H9 (cell line): ENCODE measurements at regions not wholly inside any gene's neighbourhood (a gene's known extent, or its start where the extent isn't known, plus 50 kb on each side); places are given as distances from the start of the nearest gene placed in this dataset.

ENCODE experiments used
- DNase-seq: peaks from one replicate; pipeline ENCODE4 v3.0.0-alpha.2; 2017
- H2AFZ ChIP-seq: one replicate; pipeline ENCODE4 v1.6.1; 2013; ENCODE audit warnings: mild to moderate bottlenecking, low read length, control low read depth, moderate library complexity
- H2AK5ac ChIP-seq: 2 replicates; pipeline ENCODE4 v1.6.1; 2013; ENCODE audit warnings: low read length, control low read depth, mixed read lengths; ENCODE audit not compliant: insufficient read length
- H2BK120ac ChIP-seq: one replicate; pipeline ENCODE4 v1.6.1; 2013; ENCODE audit warnings: low read depth, mild to moderate bottlenecking, low read length, control low read depth, inconsistent platforms; ENCODE audit not compliant: poor library complexity, severe bottlenecking
- H2BK12ac ChIP-seq: 2 replicates; pipeline ENCODE4 v1.6.1; 2013; ENCODE audit warnings: low read length, control low read depth, mixed read lengths, low read depth; ENCODE audit not compliant: insufficient read length
- H2BK15ac ChIP-seq: 2 replicates; pipeline ENCODE4 v1.6.1; 2013; ENCODE audit warnings: low read depth, low read length, control low read depth
- H2BK20ac ChIP-seq: one replicate; pipeline ENCODE4 v1.6.1; 2013; ENCODE audit warnings: low read depth, mild to moderate bottlenecking, low read length, control low read depth, inconsistent platforms; ENCODE audit not compliant: poor library complexity, severe bottlenecking
- H2BK5ac ChIP-seq: 2 replicates; pipeline ENCODE4 v1.6.1; 2013; ENCODE audit warnings: low read length, control low read depth, mixed read lengths; ENCODE audit not compliant: insufficient read length
- H3K14ac ChIP-seq: 2 replicates; pipeline ENCODE4 v1.6.1; 2013; ENCODE audit warnings: low read length, control low read depth; ENCODE audit not compliant: insufficient read depth
- H3K18ac ChIP-seq: 2 replicates; pipeline ENCODE4 v1.6.1; 2013; ENCODE audit warnings: low read depth, mild to moderate bottlenecking, mixed read lengths, low read length, control low read depth; ENCODE audit not compliant: insufficient read length
- H3K23ac ChIP-seq: 2 replicates; pipeline ENCODE4 v1.6.1; 2013; ENCODE audit warnings: low read length, control low read depth, mixed read lengths, low read depth; ENCODE audit not compliant: insufficient read length
- H3K23me2 ChIP-seq: 2 replicates; pipeline ENCODE4 v1.6.1; 2013; ENCODE audit warnings: low read depth, mild to moderate bottlenecking, mixed read lengths, low read length, control low read depth; ENCODE audit not compliant: insufficient read length, poor library complexity, severe bottlenecking
- H3K27ac ChIP-seq: 2 replicates; pipeline ENCODE4 v1.5.1; 2013; ENCODE audit warnings: low read length, control low read depth, mixed read lengths, low read depth; ENCODE audit not compliant: insufficient read length
- H3K27me3 ChIP-seq: 2 replicates; pipeline ENCODE4 v1.6.1; 2013; ENCODE audit warnings: low read length, control low read depth, inconsistent platforms; ENCODE audit not compliant: insufficient read depth
- H3K4ac ChIP-seq: 2 replicates; pipeline ENCODE4 v1.6.1; 2013; ENCODE audit warnings: low read depth, mild to moderate bottlenecking, control low read depth, inconsistent platforms, low read length, moderate library complexity
- H3K4me1 ChIP-seq: 2 replicates; pipeline ENCODE4 v1.6.1; 2013; ENCODE audit warnings: low read length, control low read depth, inconsistent platforms; ENCODE audit not compliant: insufficient read depth
- H3K4me2 ChIP-seq: 2 replicates; pipeline ENCODE4 v1.6.1; 2013; ENCODE audit warnings: low read length, control low read depth, mixed read lengths; ENCODE audit not compliant: insufficient read length, insufficient read depth
- H3K56ac ChIP-seq: 2 replicates; pipeline ENCODE4 v1.6.1; 2013; ENCODE audit warnings: low read depth, mild to moderate bottlenecking, mixed read lengths, low read length, control low read depth; ENCODE audit not compliant: insufficient read length
- H3K79me1 ChIP-seq: 2 replicates; pipeline ENCODE4 v1.6.1; 2013; ENCODE audit warnings: low read depth, mild to moderate bottlenecking, moderate library complexity, low read length, control low read depth, inconsistent platforms; ENCODE audit not compliant: insufficient read depth, poor library complexity, severe bottlenecking
- H3K79me2 ChIP-seq: 2 replicates; pipeline ENCODE4 v1.6.1; 2013; ENCODE audit warnings: low read length, control low read depth, inconsistent platforms; ENCODE audit not compliant: insufficient read depth
- H3K9ac ChIP-seq: 2 replicates; pipeline ENCODE4 v1.6.1; 2013; ENCODE audit warnings: low read length, control low read depth, mixed read lengths; ENCODE audit not compliant: insufficient read length; ENCODE audit errors: extremely low read depth
- H3K9me3 ChIP-seq: one replicate; pipeline ENCODE4 v1.6.1; 2013; ENCODE audit warnings: low read depth, low read length, inconsistent platforms; ENCODE audit not compliant: control insufficient read depth
- H3T11ph ChIP-seq: one replicate; pipeline ENCODE4 v1.6.1; 2013; ENCODE audit warnings: mild to moderate bottlenecking, low read length, control low read depth, inconsistent platforms
- H4K20me1 ChIP-seq: one replicate; pipeline ENCODE4 v1.6.1; 2013; ENCODE audit not compliant: control insufficient read depth, insufficient read length, insufficient read depth
- H4K5ac ChIP-seq: 2 replicates; pipeline ENCODE4 v1.6.1; 2013; ENCODE audit warnings: low read depth, mild to moderate bottlenecking, mixed read lengths, low read length, control low read depth; ENCODE audit not compliant: insufficient read length
- H4K8ac ChIP-seq: replicated peaks from 2 replicates; pipeline ENCODE4 v1.6.1; 2013; ENCODE audit warnings: low read length, control low read depth, mixed read lengths, low read depth; ENCODE audit not compliant: insufficient read length
- H4K91ac ChIP-seq: 2 replicates; pipeline ENCODE4 v1.6.1; 2013; ENCODE audit warnings: low read depth, mild to moderate bottlenecking, moderate library complexity, mixed read lengths, low read length, control low read depth; ENCODE audit not compliant: insufficient read length
- H3K27ac Mint-ChIP-seq, 3 experiments: 2 replicates in 2 of 3; 3 replicates in 1 of 3; pipeline ENCODE4 v1.8.0; 2020 to 2021; ENCODE audit warnings: mixed read lengths in 3 of 3, mild to moderate bottlenecking in 1 of 3, moderate library complexity in 1 of 3
- H3K27me3 Mint-ChIP-seq: 2 replicates; pipeline ENCODE4 v1.8.0; 2021; ENCODE audit warnings: low read depth, mild to moderate bottlenecking, moderate library complexity, mixed read lengths
- H3K36me3 Mint-ChIP-seq, 3 experiments: 2 replicates in 2 of 3; 3 replicates in 1 of 3; pipeline ENCODE4 v1.8.0; 2020 to 2021; ENCODE audit warnings: low read depth in 3 of 3, mixed read lengths in 3 of 3; ENCODE audit not compliant: insufficient read depth in 1 of 3
- H3K4me1 Mint-ChIP-seq, 2 experiments: 2 replicates each; pipeline ENCODE4 v1.8.0; 2020; ENCODE audit warnings: mixed read lengths in 2 of 2
- H3K4me3 Mint-ChIP-seq, 2 experiments: 2 replicates in 1 of 2; 3 replicates in 1 of 2; pipeline ENCODE4 v1.8.0; 2020 to 2021; ENCODE audit warnings: mild to moderate bottlenecking in 2 of 2, mixed read lengths in 2 of 2, moderate library complexity in 1 of 2
- H3K9me3 Mint-ChIP-seq, 2 experiments: 2 replicates in 1 of 2; 3 replicates in 1 of 2; pipeline ENCODE4 v1.8.0; 2020; ENCODE audit warnings: mild to moderate bottlenecking in 2 of 2, mixed read lengths in 2 of 2, moderate library complexity in 1 of 2
- CTCF ChIP-seq: fragments of 200-600 bp; sonication (generic); conservative IDR thresholded peaks from 3 replicates; pipeline ENCODE4 v1.8.0; 2021; ENCODE audit warnings: antibody characterized with exemption, mild to moderate bottlenecking
- WGBS: extraction: QIAGEN DNeasy Blood & Tissue Kit; methylation state at CpG from one replicate; pipeline ENCODE4 v1.1.7; 2013; ENCODE audit warnings: missing lambda C conversion rate, low lambda C conversion rate, mixed read lengths; ENCODE audit not compliant: insufficient read length; ENCODE audit errors: extremely low coverage; 5-methylcytosine and 5-hydroxymethylcytosine counted together

GRCh38 chr13:30119476-30119875 is 187.9 kb downstream of the KATNAL1 start:
- Histone ChIP-seq H4K8ac (no peak overlapping the region), H2BK15ac (no peak overlapping the region), H3K23ac (no peak overlapping the region), H3K14ac (no peak overlapping the region), H4K91ac (no peak overlapping the region), H4K5ac (no peak overlapping the region), H3K9ac (no peak overlapping the region), H3T11ph (no peak overlapping the region), H2AFZ (no peak overlapping the region), H2BK20ac (no peak overlapping the region), H3K79me2 (no peaks in the 10 kb centered on the region), H3K4ac (no peak overlapping the region), H3K9me3 (no peaks in the 10 kb centered on the region), H3K27ac (no peak overlapping the region), H3K79me1 (no peaks in the 10 kb centered on the region), H3K27me3 (no peaks in the 10 kb centered on the region), H3K56ac (no peak overlapping the region), H3K18ac (no peak overlapping the region), H2BK12ac (no peak overlapping the region), H3K4me1 (no peaks in the 10 kb centered on the region), H2BK120ac (no peak overlapping the region), H3K23me2 (no peaks in the 10 kb centered on the region), H2AK5ac (no peak overlapping the region), H3K4me2 (no peak overlapping the region), H2BK5ac (no peak overlapping the region), H4K20me1 (no peaks in the 10 kb centered on the region)
- Mint-ChIP-seq H3K27ac (no peak overlapping the region), H3K4me3 (no peak overlapping the region), H3K4me1 (peaks cover 7 to 8% of the 10 kb centered on the region in 2 experiments), H3K27me3 (no peaks in the 10 kb centered on the region), H3K9me3 (peaks cover 3% of the 10 kb centered on the region in 2 experiments; a peak in 2 of 5 replicates), H3K36me3 (peaks cover 0 to 8% (median 1%) of the 10 kb centered on the region in 3 experiments; a peak in 3 of 7 replicates)
- no CpG with 5 or more reads among the region's 6 CpGs for WGBS
- no peak for TF ChIP-seq CTCF
- no peak for DNase-seq
